Stomach (tissue), 4 donors: ENCODE measurements at regions not wholly inside any gene's neighbourhood (a gene's known extent, or its start where the extent isn't known, plus 50 kb on each side); places are given as distances from the start of the nearest gene placed in this dataset.

ENCODE experiments used
- POLR2AphosphoS5 ChIP-seq, 3 donors: sonication (generic); formaldehyde crosslinking; IDR thresholded peaks; one replicate each; pipeline ENCODE4 v1.6.1; 2016; ENCODE audit warnings: antibody characterized with exemption in 3 of 3
- TF ChIP-seq, protein P1 (sequence below), 7 experiments: fragments of 450-650 bp in 4 of 7; fragments of 200-600 bp in 3 of 7; sonication (generic) in 3 of 7; IDR thresholded peaks; one replicate each; pipeline ENCODE4 v1.5.1; 2016 to 2019; ENCODE audit warnings: antibody characterized with exemption in 7 of 7, control low read depth in 2 of 7, mild to moderate bottlenecking in 1 of 7

DNA sequence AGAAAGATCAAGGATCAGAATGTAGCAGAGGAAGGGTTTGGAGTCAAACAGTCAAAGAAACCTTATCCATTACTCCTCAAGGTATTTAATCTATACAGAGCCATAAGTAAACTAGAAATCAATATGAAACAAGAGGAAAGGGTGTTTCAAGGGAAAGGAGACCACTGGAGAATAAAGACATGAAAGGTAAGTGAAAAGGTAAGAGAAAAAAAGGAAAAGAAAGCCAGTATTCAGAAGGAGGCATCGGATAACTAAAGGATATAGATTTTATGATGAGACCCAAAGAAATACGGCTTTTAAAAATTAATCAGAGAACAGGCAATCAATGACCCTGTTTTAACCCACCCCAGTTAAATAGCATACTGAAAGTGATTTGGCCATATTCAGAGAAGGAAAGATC lies 438.7 kb upstream of the MIR17HG start:
- TF ChIP-seq, protein P1, sequence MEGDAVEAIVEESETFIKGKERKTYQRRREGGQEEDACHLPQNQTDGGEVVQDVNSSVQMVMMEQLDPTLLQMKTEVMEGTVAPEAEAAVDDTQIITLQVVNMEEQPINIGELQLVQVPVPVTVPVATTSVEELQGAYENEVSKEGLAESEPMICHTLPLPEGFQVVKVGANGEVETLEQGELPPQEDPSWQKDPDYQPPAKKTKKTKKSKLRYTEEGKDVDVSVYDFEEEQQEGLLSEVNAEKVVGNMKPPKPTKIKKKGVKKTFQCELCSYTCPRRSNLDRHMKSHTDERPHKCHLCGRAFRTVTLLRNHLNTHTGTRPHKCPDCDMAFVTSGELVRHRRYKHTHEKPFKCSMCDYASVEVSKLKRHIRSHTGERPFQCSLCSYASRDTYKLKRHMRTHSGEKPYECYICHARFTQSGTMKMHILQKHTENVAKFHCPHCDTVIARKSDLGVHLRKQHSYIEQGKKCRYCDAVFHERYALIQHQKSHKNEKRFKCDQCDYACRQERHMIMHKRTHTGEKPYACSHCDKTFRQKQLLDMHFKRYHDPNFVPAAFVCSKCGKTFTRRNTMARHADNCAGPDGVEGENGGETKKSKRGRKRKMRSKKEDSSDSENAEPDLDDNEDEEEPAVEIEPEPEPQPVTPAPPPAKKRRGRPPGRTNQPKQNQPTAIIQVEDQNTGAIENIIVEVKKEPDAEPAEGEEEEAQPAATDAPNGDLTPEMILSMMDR (IDR thresholded peaks at IDR 0.05), result no peak
- no peak for TF ChIP-seq POLR2AphosphoS5 (IDR thresholded peaks at IDR 0.05)
